ENCODE measurements at regions not wholly inside any gene's neighbourhood (a gene's known extent, or its start where the extent isn't known, plus 50 kb on each side); places are given as distances from the start of the nearest gene placed in this dataset.

GRCh38 chr17:33527290-33527689 is 234.2 kb upstream of the ASIC2 start:
- Histone ChIP-seq H2AFZ (ENCODE audit: low read length) (no peak overlapping the region), H3K27me3 (ENCODE audit: insufficient read depth, low read length) (no peaks in the 10 kb centered on the region)

DNA sequence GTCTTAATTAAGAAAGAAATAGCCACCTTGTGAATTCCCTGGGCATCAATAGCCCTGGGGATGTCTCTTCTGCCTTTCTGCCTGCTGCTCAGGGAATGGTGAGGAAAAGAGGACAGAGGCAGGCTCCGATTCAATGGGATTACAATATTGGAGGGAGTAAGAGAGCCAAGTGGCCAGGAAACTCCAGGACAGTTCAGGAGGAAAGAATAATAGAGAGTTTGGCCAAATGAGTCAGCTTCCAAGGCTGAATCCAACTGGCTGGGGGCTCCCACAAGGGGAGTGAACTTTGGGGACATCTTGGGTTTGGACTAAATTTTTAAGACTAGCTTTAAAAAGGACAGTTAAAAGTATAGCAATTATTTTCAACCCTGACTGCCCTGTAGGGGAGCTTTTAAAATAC is 235.8 kb upstream of the ASIC2 start:
- no peaks in the 10 kb centered on the region for H3K9me3 ChIP-seq (ENCODE audit: low read length)
- no peak overlapping the region for H3K4me2 ChIP-seq (ENCODE audit: low read length)
- no peaks in the 10 kb centered on the region for H3K36me3 ChIP-seq (ENCODE audit: insufficient read depth, low read length)
- H3K4me1 ChIP-seq (ENCODE audit: insufficient read depth, low read length, severe bottlenecking): no peaks in the 10 kb centered on the region
- no peak overlapping the region for H2AFZ ChIP-seq (ENCODE audit: low read length)
- no peak overlapping the region for H3K9ac ChIP-seq (ENCODE audit: low read length)
- H3K79me2 ChIP-seq (ENCODE audit: insufficient read depth, low read length): no peaks in the 10 kb centered on the region
- no peaks in the 10 kb centered on the region for H3K27me3 ChIP-seq (ENCODE audit: insufficient read depth, low read length)
- TF ChIP-seq, protein P1, sequence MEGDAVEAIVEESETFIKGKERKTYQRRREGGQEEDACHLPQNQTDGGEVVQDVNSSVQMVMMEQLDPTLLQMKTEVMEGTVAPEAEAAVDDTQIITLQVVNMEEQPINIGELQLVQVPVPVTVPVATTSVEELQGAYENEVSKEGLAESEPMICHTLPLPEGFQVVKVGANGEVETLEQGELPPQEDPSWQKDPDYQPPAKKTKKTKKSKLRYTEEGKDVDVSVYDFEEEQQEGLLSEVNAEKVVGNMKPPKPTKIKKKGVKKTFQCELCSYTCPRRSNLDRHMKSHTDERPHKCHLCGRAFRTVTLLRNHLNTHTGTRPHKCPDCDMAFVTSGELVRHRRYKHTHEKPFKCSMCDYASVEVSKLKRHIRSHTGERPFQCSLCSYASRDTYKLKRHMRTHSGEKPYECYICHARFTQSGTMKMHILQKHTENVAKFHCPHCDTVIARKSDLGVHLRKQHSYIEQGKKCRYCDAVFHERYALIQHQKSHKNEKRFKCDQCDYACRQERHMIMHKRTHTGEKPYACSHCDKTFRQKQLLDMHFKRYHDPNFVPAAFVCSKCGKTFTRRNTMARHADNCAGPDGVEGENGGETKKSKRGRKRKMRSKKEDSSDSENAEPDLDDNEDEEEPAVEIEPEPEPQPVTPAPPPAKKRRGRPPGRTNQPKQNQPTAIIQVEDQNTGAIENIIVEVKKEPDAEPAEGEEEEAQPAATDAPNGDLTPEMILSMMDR (IDR thresholded peaks at IDR 0.05; ENCODE audit: low read length): no peak
- TF ChIP-seq EZH2 (IDR thresholded peaks at IDR 0.05; ENCODE audit: borderline replicate concordance, low read length): no peak
- no peak overlapping the region for H3K27ac ChIP-seq (ENCODE audit: low read depth, low read length, poor library complexity, severe bottlenecking)
- no peak overlapping the region for H3K4me3 ChIP-seq (ENCODE audit: low read depth, low read length, poor library complexity, severe bottlenecking)
- H4K20me1 ChIP-seq (ENCODE audit: insufficient read depth, low read length): no peaks in the 10 kb centered on the region
- no peaks in the 10 kb centered on the region for H3K9me2 ChIP-seq (ENCODE audit: low read depth, low read length)
- no peaks in the 10 kb centered on the region for H3F3A ChIP-seq (ENCODE audit: insufficient read depth, low read length)

More at GRCh38 chr17:33527290-33527689, 234.2 kb upstream of the ASIC2 start:
- no peaks in the 10 kb centered on the region for H4K20me1 ChIP-seq (ENCODE audit: insufficient read depth, low read length)
- TF ChIP-seq, protein P1 (IDR thresholded peaks at IDR 0.05; ENCODE audit: low read length): no peak
- no peak for TF ChIP-seq EZH2 (IDR thresholded peaks at IDR 0.05; ENCODE audit: borderline replicate concordance, low read length)
- no peaks in the 10 kb centered on the region for H3K4me1 ChIP-seq (ENCODE audit: insufficient read depth, low read length, severe bottlenecking)
- no peaks in the 10 kb centered on the region for H3K9me3 ChIP-seq (ENCODE audit: low read length)
- H3K4me3 ChIP-seq (ENCODE audit: low read depth, low read length, poor library complexity, severe bottlenecking): no peak overlapping the region
- no peak overlapping the region for H3K9ac ChIP-seq (ENCODE audit: low read length)
- no peaks in the 10 kb centered on the region for H3K36me3 ChIP-seq (ENCODE audit: insufficient read depth, low read length)
- no peak overlapping the region for H3K27ac ChIP-seq (ENCODE audit: low read depth, low read length, poor library complexity, severe bottlenecking)
- no peak overlapping the region for H3K4me2 ChIP-seq (ENCODE audit: low read length)
- H3K9me2 ChIP-seq (ENCODE audit: low read depth, low read length): no peaks in the 10 kb centered on the region
- no peaks in the 10 kb centered on the region for H3K79me2 ChIP-seq (ENCODE audit: insufficient read depth, low read length)
- H3F3A ChIP-seq (ENCODE audit: insufficient read depth, low read length): no peaks in the 10 kb centered on the region

DNA sequence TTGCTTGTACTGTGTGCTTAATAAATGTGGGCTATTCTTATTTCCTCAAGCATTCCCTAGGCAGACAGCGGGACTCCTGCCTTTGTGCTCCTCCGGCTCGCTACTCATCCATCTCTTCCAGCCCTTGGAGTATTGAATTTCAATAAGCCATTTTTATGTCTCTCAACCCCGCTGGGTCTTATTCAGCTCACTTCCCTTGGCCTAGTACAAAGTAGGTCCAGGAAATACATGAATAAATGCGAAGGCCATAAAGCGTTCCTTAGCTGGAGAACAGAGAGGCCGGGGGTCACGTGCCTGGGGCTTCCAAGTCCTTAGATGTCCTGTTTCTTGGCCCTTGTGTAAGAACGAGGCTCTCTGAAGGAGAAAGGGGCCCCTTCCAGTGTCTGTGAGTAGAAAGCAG is 236.7 kb upstream of the ASIC2 start:
- H3F3A ChIP-seq (ENCODE audit: insufficient read depth, low read length): no peaks in the 10 kb centered on the region
- H3K9me2 ChIP-seq (ENCODE audit: low read depth, low read length): no peaks in the 10 kb centered on the region
- H3K36me3 ChIP-seq (ENCODE audit: insufficient read depth, low read length): no peaks in the 10 kb centered on the region
- no peak overlapping the region for H3K4me3 ChIP-seq (ENCODE audit: low read depth, low read length, poor library complexity, severe bottlenecking)
- no peak overlapping the region for H3K4me2 ChIP-seq (ENCODE audit: low read length)
- no peak overlapping the region for H3K27ac ChIP-seq (ENCODE audit: low read depth, low read length, poor library complexity, severe bottlenecking)
- no peaks in the 10 kb centered on the region for H3K4me1 ChIP-seq (ENCODE audit: insufficient read depth, low read length, severe bottlenecking)
- H3K79me2 ChIP-seq (ENCODE audit: insufficient read depth, low read length): no peaks in the 10 kb centered on the region
- no peaks in the 10 kb centered on the region for H4K20me1 ChIP-seq (ENCODE audit: insufficient read depth, low read length)
- TF ChIP-seq EZH2 (IDR thresholded peaks at IDR 0.05; ENCODE audit: borderline replicate concordance, low read length): no peak
- TF ChIP-seq, protein P1 (IDR thresholded peaks at IDR 0.05; ENCODE audit: low read length): no peak
- no peaks in the 10 kb centered on the region for H3K9me3 ChIP-seq (ENCODE audit: low read length)
- no peak overlapping the region for H2AFZ ChIP-seq (ENCODE audit: low read length)
- no peak overlapping the region for H3K9ac ChIP-seq (ENCODE audit: low read length)
- H3K27me3 ChIP-seq (ENCODE audit: insufficient read depth, low read length): no peaks in the 10 kb centered on the region
